NCI-H2196 treated with DMSO at 0.1 percent for 48 hours (cell line): ENCODE measurements at regions not wholly inside any gene's neighbourhood (a gene's known extent, or its start where the extent isn't known, plus 50 kb on each side); places are given as distances from the start of the nearest gene placed in this dataset.

ENCODE experiments used
- DNase-seq: peaks from one replicate; lab custom pipeline; 2025; ENCODE audit not compliant: unreplicated experiment; lab: John Stamatoyannopoulos, UW

DNA sequence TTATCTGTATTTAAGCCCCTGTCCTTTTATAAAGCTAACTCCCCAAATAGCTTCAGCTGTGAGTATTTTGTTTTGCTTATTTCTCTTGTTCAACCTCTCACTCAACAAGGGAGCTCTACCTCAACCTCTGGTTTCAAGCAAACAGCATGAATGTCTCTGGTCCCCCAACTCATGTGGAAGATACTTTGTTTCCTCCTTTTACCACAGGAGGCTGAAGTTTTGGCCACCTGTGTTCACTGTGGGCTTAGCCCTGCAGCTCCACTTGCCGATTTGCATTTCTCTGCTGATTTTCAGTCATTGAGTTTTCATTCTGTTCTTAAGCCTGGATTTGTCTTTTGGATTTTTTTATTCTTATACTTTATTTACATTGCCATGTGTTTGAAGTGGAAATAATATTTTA lies 613.1 kb downstream of the USP25 start:
- no peak for DNase-seq

DNA sequence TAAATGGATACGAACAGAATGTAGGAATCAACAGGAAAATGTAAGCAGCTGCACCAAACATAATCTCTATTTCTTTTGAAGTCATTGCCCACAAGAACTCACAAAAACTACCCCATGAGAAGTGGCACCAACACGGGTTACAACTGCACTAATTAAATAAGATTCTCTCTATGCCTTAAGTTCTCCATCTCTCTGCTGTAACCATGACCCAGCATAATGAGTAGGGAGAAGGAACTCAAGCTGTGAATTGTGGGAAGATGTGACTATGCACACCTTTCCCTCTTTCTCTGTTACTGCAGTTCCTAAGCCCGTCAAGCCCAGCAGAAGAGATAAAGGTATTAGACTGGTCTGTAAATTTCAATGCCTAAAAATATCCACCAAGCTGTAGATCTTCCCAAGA lies 614.0 kb downstream of the USP25 start:
- no peak for DNase-seq

DNA sequence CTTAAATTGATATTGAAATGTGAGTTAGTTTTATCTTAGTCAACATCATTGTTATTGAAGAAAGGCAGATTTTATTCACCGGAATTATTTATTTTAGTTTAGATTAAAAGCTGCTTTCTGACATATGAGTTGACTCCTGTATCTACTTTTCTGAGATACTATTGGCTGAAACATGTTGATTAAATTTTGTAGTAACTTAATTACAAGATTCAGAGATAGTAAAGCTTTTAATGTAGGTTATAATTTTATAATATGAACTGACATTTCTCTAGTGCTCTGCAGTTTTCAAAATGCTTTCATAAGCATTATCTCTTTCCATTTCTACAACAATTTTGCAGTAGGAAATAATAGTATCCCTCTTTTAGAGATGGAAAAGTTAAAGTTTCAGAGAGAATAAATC lies 616.0 kb downstream of the USP25 start:
- DNase-seq, result no peak

DNA sequence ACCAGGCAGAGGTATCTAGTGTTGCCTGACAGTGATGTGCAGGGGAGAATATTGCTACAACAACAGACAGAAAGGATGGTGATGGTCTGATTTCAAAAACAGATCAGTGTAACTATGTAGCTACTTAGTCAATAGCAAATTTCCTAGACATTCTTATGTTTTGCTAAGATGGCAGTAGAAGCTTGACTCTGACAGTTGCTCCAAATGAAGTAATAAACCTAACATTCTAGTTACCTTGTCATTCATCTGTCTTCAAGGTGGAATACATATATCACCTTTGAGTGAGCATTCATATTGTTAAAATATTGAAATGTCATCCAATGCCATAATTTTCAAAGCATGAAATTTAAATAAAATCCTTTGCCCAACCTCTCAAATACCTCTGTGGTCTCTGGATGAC lies 617.4 kb downstream of the USP25 start:
- no peak for DNase-seq

DNA sequence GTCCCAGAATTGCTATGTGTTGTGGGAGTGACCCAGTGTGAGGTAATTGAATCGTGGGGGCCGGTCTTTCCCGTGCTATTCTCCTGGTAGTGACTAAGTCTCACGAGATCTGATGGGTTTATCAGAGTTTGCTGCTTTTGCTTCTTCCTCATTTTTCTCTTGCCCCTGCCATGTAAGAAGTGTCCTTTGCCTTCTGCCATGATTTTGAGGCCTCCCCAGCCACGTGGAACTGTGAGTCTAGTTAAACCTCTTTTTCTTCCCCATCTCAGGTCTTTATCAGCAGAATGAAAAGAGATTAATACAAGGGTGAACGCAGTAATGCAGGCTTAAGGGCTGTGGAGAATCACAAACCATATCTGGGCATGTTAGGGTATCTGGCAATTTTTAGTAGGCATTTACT lies 624.0 kb downstream of the USP25 start:
- no peak for DNase-seq

DNA sequence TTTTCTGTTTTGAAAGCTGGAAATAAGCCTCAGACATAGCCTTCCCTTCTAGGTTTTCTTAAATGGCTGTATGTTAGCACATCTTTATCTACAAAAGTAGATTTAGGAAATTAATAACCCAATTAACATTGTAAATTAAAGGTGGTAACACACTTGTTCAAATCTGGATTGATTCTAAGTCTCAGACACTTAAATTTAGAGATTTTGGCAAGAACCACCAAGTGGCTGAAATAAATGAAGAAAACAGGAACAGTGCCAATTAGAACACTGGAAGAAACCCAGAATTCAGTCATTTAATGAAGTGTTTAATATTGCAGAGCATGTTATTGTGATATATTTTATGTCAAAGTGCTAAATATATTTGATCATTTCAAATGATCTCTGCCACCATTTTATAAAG lies 628.2 kb downstream of the USP25 start:
- DNase-seq, result no peak

DNA sequence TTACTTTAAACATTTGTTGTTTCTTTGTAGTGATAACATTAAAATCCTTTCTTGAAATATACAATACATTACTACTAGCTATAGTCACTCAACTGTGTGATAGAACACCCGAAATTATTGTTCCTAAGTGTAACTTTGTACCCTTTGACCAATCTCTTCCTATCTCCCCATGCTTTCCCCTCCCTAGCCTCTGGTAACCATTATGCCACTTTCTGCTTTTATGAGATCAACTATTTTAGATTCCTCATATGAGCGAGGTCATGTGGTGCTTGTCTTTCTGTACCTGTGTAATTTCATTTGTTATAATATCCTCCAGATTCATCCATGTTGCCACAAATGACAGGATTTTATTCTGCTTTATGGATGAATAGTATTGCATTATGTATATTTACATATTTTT lies 629.0 kb downstream of the USP25 start:
- DNase-seq, result no peak

DNA sequence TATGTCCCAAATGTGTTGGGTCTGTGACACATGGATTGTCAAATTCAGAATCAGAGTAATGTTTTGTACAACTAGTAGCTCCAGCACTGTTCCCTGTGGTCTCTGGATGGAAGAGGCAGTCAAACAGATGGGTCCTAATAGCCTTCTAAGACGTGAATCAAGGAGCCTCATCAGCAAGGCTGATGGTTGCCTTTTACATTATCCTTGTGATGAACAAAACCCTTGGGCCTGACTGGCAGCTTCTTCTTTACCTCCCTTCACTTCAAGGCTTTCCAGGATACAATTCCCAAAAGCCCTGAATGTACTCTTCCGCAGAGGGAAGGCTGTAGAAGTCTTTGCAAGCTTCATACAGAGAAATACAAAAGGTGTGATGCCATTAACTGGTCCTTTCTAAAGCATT lies 633.3 kb downstream of the USP25 start:
- no peak for DNase-seq

DNA sequence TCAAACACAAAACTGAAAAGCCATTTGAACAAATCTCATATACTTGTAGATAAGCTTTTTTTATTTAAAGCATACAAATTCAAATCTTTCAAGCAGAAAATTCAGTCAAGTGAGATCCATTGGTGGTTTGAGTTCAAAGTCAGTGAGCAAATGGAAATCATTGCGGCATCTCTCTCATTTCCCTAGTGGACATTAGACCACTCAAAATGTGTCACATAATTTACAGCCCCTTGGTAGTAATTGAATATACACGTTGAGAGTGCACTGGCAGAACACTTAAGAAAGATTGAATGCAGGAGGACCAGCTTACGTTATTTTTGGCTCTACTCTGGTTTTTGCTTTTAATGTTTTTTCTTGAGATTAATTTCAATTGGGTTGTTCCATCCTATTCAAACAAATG lies 633.7 kb downstream of the USP25 start:
- DNase-seq, result no peak

DNA sequence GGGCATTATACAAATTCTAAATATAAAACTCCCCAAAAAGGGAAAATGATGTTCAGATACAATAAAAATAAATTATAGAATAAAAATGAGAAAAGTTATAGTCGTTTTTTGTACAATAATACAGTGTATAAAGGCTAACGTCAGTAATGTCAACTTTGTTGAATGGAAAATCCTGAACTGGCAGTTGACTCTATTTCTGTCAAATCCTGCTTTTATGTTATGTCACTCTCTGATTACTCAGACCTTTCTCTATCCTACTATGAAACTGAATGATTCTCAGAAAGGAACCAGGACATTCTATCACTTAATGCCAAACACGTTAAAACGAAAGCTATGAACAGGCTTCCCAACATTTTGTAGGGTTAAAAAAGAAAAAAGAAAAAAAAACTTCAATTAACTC lies 636.4 kb downstream of the USP25 start:
- DNase-seq, result no peak

DNA sequence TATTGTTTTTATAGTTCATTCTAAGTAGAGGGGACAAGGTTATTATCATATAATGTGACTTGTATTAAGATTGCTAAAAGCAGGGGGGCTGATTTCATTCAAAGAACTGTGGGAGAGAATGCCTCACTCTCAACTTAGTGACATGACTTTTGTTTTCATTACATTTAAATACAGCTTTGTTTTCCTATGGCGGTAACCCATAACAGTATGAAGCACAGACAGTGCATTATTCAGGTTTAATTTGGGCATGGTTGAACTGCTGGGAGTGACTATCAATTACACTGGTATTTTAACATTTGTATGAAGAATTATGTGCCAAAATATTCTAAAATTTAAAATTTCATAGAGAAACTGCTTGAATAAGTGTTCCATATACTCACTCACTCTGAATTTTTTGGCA lies 637.3 kb downstream of the USP25 start:
- no peak for DNase-seq

DNA sequence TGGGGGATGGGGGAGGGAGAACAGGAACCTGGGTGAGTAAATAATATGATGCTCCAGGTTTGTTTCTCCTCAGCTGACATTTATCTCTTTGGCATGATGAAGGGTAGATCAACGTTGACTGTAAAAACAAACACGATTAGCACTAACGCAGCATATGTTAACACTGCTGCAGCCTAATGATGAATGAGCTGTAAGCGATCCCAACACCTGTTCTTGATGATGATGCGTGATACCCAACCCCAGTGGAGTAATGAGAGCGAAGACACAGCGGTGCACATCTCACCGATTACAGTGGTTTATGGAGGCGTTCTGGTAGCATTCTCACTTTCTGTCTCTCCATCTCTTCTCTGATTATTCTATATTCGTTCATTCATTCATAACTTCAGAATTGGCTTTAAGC lies 640.4 kb downstream of the USP25 start:
- no peak for DNase-seq

DNA sequence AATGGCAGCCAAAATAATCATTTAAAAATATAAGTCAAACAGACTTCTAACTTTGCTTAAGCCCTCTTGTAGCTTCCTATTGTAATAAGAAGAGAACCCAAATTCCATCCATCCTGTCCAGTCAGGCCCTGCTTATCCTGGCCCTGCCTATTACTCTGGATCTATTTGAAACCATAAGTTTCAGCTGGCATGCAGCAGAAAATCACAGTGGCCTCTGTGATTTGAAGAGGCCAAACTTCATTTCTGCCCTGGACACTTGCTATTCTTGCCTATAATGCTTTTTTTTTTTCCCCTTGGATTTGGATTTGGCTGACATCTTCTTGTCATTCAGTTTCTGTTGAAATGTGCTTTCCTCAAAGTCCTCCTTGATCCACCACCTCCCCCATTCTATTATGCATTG lies 642.8 kb downstream of the USP25 start:
- no peak for DNase-seq

DNA sequence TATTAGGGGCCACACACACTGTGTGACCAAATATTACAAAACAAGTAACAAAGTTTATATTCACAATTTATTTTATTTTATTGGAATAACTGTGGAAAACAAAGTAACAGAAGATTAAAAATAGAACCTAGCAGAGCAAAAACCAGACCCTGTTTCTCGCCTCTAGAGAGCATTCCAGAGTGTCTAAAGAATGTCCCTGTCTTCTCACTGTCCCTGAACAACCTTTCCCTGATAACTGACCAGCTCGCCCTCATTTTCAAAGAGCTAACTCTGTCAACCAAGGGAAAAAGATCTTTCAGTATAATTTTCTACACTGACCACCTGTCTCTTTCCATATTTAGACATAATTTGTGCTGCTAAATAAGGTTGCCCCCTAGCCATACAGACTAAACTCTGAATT lies 646.9 kb downstream of the USP25 start:
- no peak for DNase-seq

DNA sequence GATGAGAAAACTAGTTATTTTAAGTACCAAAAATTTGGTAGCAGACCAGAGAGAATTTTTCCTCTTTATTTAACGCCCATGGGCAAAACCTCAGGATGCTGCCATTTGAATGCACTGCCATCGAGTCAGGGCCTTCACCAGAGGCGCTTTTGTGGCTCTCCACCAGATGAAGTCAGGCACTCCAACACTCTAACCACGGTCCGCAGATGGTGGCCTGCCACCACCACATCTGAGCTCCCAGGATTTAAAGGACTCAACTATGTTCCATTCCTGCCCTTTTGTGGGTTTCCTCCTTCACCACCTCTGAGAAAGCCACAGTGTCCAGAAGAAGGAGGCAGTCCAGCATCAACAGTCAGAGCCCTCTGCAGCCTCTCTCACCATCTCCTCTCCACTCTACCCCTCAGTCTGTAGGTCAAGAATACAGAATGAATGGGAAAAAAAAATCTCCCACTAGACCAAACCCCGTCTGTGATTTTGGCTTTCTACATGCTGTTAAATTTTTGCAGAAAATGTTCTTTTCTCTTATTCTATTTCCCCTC lies 647.4 kb downstream of the USP25 start:
- no peak for DNase-seq

DNA sequence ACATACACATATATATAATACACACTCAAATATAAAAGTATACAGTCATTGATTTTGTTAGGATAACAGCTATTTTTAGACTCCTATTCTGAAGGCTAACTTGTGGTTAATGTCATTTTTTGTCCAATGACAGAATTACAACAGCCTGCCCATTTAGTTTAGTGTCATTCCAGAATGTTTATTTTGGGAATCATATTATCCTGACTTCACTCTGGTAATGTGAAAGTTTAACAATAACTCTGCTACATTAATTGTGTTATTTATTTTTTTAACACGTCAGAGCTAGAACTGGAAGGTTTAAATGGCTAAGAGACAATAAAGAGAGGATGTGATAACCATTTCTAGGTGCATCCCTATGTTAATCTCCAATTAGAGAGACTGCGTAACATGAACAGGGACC lies 648.1 kb downstream of the USP25 start:
- DNase-seq, result no peak

DNA sequence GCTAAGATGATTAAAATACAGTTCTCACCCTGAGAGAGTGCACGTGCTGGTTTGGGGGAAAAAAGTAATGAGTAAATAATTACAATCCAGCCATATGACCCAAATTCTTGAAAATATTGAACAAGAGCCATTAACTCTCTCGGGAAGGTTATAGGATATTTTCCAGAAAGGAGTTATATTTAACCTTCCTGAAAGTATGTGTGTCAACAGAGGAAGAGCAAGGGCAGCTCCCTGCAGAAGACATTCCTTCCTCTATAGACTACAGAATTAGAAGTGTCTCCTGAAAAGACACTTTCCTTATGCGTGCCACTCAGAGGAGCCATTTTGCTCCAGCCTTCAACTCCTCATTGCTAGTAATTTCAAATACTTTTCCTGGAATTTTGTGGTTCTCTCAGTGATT lies 648.7 kb downstream of the USP25 start:
- no peak for DNase-seq

DNA sequence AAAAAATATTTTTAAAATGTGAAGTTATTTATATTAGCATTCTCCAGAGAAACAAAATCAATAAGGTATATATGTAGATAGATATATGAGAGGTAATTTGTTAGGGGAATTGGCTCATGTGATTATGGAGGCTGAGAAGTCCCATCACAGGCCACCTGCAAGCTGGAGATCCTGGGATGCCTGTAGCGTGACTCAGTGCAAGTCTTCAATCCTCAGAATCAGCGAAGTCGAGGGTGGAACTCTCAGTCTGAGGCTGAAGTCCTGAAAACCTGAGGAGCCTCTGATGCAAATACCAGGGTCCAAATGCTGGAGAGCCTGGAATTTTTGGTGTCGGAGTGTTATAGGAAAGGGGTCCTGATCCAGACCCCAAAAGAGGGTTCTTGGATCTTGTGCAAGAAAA lies 658.5 kb downstream of the USP25 start:
- DNase-seq, result no peak

DNA sequence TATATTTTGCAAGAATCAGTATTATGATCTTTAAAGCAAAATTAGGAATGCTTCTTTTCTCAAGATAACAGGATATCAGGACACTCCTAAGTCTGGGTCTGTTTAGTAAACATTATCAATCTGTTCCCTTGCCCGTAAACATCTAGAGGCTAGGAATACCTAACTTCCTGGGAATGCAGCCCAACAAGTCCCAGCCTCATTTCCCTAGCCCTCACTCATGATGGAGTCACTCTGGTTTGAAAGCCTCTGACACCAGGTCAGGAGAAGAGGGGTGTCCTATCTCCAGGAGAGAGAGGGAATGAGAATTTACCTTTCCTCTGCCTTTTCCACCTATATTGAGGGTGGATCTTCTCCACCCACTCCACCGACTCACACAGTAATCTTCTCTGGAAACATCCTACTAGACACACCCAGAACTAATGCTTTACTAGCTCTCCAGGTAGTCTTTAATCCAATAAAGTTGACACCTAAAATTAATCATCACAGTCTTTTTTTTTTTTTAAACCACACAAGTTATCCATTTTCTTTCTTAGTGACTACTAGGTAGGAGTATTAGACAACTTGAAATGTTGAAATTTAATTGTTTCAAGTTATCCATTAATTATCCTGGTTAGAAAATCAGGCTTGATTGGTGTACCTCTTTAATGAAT lies 659.3 kb downstream of the USP25 start:
- DNase-seq, result no peak

DNA sequence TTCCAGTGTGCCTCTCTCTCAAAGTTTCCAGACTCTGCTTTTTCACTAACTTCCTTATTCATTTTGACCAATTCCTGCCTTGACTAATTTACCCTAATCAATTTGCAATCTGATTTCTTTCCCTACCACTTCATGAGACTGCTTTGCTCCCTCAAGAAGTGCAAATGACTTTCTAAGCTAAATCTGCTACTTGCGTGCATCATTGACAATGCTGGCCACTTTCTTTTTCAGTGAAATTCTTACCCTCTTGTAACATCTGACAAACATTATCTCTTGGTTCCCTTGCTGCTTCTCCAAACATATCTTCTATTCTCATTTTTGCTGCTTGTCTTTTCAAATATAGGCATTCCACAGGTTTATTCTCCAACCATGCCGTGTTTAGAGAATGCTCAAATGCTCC lies 659.9 kb downstream of the USP25 start:
- no peak for DNase-seq

DNA sequence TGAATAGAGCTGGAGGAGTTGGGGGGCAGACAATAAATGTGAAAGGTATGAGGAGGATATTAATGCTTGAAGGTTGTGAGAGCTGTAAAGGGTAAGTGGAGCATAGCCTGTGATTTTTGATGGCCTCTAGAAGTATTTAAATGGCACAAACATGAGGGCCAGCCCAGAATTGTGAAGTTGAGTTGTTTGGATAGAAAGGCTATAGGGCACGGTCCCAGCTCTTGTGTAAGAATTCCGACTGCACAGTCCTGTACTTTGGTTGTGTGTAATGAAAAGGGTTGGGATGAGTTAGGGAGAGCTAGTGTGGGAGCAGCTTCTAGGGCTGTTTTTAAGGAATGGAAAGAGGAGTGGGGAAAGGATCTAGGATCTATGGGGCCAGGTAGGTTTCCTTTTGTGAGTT lies 665.5 kb downstream of the USP25 start:
- DNase-seq, result no peak

DNA sequence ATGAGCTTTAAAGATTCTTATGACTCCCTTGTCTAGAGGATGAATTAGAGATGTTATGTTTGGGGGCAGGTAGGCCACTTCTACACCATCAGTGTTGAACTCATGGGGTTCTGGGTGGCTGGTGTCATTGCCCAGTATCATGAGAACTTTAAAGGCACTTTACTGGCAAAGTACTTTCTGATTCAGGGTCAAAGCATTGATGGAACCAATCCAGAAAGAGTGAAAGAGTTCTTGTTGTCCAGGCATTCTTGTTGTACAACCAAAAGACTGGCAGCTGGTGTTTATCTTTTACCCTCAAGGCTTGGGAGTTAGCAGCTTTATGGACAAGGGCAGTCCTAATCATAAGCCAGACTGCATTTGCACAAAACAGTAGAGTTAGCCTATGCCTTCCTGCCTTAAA lies 673.0 kb downstream of the USP25 start:
- DNase-seq, result no peak

DNA sequence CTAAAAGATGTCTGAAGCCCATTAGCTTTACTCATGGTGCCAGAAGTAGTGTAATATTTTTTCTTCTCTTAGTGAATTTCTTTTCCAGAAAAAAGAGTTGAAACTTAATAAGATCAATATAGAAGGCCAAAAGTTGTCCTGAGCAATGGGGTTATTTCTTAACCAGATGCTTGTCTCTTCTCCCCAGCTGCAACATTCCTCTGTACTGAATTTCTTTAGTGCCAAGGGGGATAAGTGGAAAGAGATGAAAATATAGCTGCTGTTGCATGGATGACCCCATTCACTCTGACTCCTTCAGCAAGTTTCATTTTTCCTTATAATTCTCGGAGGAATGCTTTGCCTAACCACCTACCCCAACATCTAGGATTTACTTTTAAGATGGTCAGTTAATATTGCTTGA lies 675.0 kb downstream of the USP25 start:
- no peak for DNase-seq

DNA sequence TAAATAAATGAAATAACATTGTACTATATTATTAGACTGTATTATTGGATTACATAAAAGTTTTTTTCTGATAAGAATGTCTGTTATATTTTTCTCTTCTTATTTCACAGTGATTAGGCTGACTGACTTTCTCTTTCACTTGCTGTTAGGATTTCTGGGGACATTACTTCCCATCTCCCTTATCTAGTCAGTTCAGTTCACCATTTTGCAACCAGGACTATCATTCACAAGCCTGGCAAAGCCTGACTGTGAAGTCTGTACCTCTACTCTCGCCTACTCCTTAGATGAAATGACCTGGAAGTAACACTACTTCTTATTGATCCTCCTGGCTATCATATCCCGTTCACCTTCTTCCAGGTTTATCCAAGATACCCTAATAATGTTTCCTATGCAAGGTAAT lies 676.6 kb downstream of the USP25 start:
- DNase-seq, result no peak
